Activated naive CD4-positive, alpha-beta T cell treated with anti-CD3 and anti-CD28 coated beads, Interleukin-2, amount 50 U/mL, for 24 hours (primary cell): ENCODE measurements at regions not wholly inside any gene's neighbourhood (a gene's known extent, or its start where the extent isn't known, plus 50 kb on each side); places are given as distances from the start of the nearest gene placed in this dataset.
"Not testable (repeated sequence)": the region's sequence is repeated elsewhere in the genome, so short reads cannot be mapped to it uniquely, and the experiment has no call there.

Source experiments
- H3K27ac Mint-ChIP-seq: one replicate; pipeline ENCODE4 v1.8.0; 2021; ENCODE audit warnings: mild to moderate bottlenecking, mixed read lengths
- H3K27me3 Mint-ChIP-seq: one replicate; pipeline ENCODE4 v1.8.0; 2021; ENCODE audit warnings: mixed read lengths
- H3K36me3 Mint-ChIP-seq: one replicate; pipeline ENCODE4 v1.8.0; 2021; ENCODE audit warnings: mixed read lengths
- H3K4me1 Mint-ChIP-seq: one replicate; pipeline ENCODE4 v1.8.0; 2021; ENCODE audit warnings: mixed read lengths
- H3K4me3 Mint-ChIP-seq: one replicate; pipeline ENCODE4 v1.8.0; 2021; ENCODE audit warnings: mild to moderate bottlenecking, mixed read lengths
- H3K9me3 Mint-ChIP-seq: one replicate; pipeline ENCODE4 v1.8.0; 2021; ENCODE audit warnings: mixed read lengths

GRCh38 chr1:199472978-199473377, 554.5 kb upstream of the NR5A2 start:
- Mint-ChIP-seq H3K9me3 (no peaks in the 10 kb centered on the region), H3K27me3 (peaks cover 5% of the 10 kb centered on the region), H3K27ac (no peak overlapping the region), H3K4me3 (no peak overlapping the region), H3K4me1 (no peaks in the 10 kb centered on the region), H3K36me3 (no peaks in the 10 kb centered on the region)

DNA sequence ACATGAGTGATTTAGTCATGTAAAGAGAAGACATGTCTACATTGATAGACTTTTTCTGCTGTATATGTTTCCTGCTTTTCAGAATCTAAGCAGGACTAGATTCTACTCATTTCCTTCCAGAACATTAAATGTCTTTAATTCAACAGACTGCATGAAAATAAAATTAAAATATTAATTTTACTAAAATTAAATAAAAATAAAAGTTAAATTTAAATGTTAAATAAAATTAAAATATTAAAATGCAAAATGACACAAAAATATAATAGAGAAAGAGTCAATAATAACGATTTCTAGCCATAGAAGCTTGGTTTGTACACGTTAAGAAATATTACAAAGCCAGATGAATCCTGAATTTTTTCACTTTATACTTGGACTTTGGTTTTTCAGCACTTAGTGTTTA, 552.8 kb upstream of the NR5A2 start:
- no peak overlapping the region for H3K27ac Mint-ChIP-seq
- H3K4me3 Mint-ChIP-seq: no peak overlapping the region
- no peaks in the 10 kb centered on the region for H3K36me3 Mint-ChIP-seq
- peaks cover 5% of the 10 kb centered on the region for H3K27me3 Mint-ChIP-seq
- H3K4me1 Mint-ChIP-seq: no peaks in the 10 kb centered on the region
- H3K9me3 Mint-ChIP-seq: no peaks in the 10 kb centered on the region

- Mint-ChIP-seq H3K9me3 (no peaks in the 10 kb centered on the region), H3K4me3 (no peak overlapping the region), H3K36me3 (no peaks in the 10 kb centered on the region), H3K4me1 (no peaks in the 10 kb centered on the region), H3K27ac (no peak overlapping the region), H3K27me3 (peaks cover 4% of the 10 kb centered on the region)
Observed at GRCh38 chr1:199482426-199482825, 545.1 kb upstream of the NR5A2 start.

DNA sequence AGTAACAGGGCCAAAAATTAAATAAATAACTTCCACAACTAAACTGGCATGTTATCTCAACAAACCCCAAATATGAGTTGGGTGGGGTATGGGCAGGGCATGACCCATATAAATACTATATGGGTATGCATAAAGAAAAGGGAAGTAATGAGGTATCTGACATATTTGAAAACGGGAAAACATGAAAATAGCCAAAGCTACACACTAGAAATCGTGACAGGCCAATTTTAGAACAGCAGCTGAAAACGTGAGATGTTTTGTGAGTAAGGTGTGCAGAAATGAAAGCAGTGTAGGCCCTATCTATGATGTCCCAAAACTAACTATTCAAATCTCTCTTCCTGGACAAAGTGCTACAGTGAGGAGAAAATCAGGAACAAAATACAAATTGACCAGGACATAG, 537.9 kb upstream of the NR5A2 start:
- no peaks in the 10 kb centered on the region for H3K36me3 Mint-ChIP-seq
- peaks cover 5% of the 10 kb centered on the region for H3K9me3 Mint-ChIP-seq
- peaks cover 2% of the 10 kb centered on the region for H3K27me3 Mint-ChIP-seq
- H3K4me3 Mint-ChIP-seq: no peak overlapping the region
- no peaks in the 10 kb centered on the region for H3K4me1 Mint-ChIP-seq
- H3K27ac Mint-ChIP-seq: no peak overlapping the region

DNA sequence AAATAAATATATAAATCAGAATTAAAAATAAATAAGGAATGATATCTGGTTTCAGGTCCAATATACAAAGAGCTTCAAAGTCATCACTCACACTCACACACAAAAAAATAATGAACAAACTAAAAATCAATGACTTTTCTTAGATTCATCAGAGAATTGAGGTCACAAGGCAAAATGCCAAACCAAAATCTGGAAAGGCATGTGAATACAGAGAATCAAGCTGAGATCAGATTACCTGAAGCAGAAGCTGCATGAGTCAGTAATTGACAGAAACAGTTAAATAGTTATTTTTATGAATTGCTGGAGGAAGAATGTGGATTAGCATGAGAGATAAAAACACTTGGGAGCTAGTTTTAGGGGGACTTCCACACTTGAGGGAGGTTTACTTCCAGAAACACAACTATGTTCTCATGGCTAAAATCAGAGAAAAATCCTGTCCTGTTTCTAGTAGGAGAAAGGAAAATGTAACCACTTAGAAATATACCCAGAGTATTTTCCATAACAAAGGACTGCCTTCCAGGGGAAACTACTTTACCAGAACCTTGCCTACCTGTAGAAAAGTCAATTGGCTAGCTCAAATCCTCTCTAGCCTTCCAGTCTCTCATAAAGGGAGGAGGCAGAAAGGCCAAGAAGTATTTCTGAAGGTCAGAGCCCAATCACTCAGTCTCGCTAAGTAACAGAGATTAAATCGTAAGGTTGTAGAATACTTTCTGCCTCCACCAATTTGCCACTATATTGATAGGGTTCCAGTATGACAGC, 536.6 kb upstream of the NR5A2 start:
- Mint-ChIP-seq H3K36me3 (no peaks in the 10 kb centered on the region), H3K4me3 (no peak overlapping the region), H3K27me3 (peaks cover 4% of the 10 kb centered on the region), H3K9me3 (peaks cover 12% of the 10 kb centered on the region), H3K27ac (no peak overlapping the region), H3K4me1 (no peaks in the 10 kb centered on the region)

- H3K4me3 Mint-ChIP-seq: no peak overlapping the region
- no peaks in the 10 kb centered on the region for H3K36me3 Mint-ChIP-seq
- no peaks in the 10 kb centered on the region for H3K4me1 Mint-ChIP-seq
- H3K9me3 Mint-ChIP-seq: peaks cover 12% of the 10 kb centered on the region
- H3K27me3 Mint-ChIP-seq: peaks cover 9% of the 10 kb centered on the region
- no peak overlapping the region for H3K27ac Mint-ChIP-seq
Observed at GRCh38 chr1:199495432-199495831, 532.1 kb upstream of the NR5A2 start.

GRCh38 chr1:199498802-199499201, 528.7 kb upstream of the NR5A2 start:
- Mint-ChIP-seq H3K27me3 (peaks cover 11% of the 10 kb centered on the region), H3K9me3 (peaks cover 13% of the 10 kb centered on the region)
- H3K27ac Mint-ChIP-seq, H3K4me3 Mint-ChIP-seq, H3K36me3 Mint-ChIP-seq, H3K4me1 Mint-ChIP-seq: not testable (repeated sequence)

- H3K27me3 Mint-ChIP-seq: peaks cover 5% of the 10 kb centered on the region
- no peaks in the 10 kb centered on the region for H3K9me3 Mint-ChIP-seq
- no peaks in the 10 kb centered on the region for H3K4me1 Mint-ChIP-seq
- no peak overlapping the region for H3K27ac Mint-ChIP-seq
- H3K4me3 Mint-ChIP-seq: no peak overlapping the region
- H3K36me3 Mint-ChIP-seq: no peaks in the 10 kb centered on the region
Observed at GRCh38 chr1:199508072-199508471, 519.4 kb upstream of the NR5A2 start.

DNA sequence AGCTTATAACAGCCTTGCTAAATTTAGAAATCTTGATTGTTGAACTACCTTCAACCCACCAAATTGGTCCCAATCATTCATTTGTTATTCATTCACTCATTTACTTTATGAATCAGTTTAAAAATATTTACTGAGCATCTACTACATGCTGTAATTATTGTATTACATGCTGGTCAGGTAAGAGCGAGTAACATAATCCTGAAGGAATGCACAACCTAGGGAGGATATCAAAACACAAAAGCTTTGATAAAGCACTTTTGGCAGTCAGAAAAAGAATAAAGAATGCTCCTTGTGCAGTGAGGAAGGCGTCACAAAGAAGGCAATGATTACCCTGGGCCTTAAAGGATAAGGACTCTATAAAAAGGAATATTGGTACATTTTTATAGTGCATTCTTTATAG, 518.9 kb upstream of the NR5A2 start:
- no peak overlapping the region for H3K27ac Mint-ChIP-seq
- H3K9me3 Mint-ChIP-seq: no peaks in the 10 kb centered on the region
- peaks cover 5% of the 10 kb centered on the region for H3K27me3 Mint-ChIP-seq
- no peak overlapping the region for H3K4me3 Mint-ChIP-seq
- no peaks in the 10 kb centered on the region for H3K4me1 Mint-ChIP-seq
- H3K36me3 Mint-ChIP-seq: no peaks in the 10 kb centered on the region

GRCh38 chr1:199509456-199509855, 518.1 kb upstream of the NR5A2 start:
- no peaks in the 10 kb centered on the region for H3K4me1 Mint-ChIP-seq
- H3K4me3 Mint-ChIP-seq: no peak overlapping the region
- no peaks in the 10 kb centered on the region for H3K9me3 Mint-ChIP-seq
- no peak overlapping the region for H3K27ac Mint-ChIP-seq
- H3K36me3 Mint-ChIP-seq: no peaks in the 10 kb centered on the region
- H3K27me3 Mint-ChIP-seq: peaks cover 5% of the 10 kb centered on the region

DNA sequence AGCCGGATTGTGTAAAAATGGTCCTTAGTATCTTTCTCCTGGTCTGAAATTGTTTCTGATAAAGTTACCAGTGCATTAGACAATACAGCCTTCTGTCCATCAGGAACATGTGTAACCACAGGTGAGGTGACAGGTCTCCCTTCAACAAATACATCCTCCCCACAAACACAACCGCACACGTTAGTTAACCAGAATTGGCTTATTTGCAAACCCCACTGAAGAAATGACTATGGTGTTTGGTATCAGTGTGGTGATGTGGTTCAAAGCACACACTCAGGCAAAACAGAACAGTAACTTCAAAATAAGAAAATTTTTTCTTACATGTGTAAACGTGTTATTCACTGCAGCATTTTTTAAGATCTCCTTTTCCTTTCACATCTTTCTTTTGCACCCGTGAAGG, 517.2 kb upstream of the NR5A2 start:
- Mint-ChIP-seq H3K27ac (no peak overlapping the region), H3K4me1 (no peaks in the 10 kb centered on the region), H3K9me3 (no peaks in the 10 kb centered on the region), H3K36me3 (no peaks in the 10 kb centered on the region), H3K27me3 (peaks cover 5% of the 10 kb centered on the region), H3K4me3 (no peak overlapping the region)

- H3K4me3 Mint-ChIP-seq: no peak overlapping the region
- no peaks in the 10 kb centered on the region for H3K9me3 Mint-ChIP-seq
- H3K27ac Mint-ChIP-seq: no peak overlapping the region
- peaks cover 3% of the 10 kb centered on the region for H3K27me3 Mint-ChIP-seq
- H3K36me3 Mint-ChIP-seq: no peaks in the 10 kb centered on the region
- H3K4me1 Mint-ChIP-seq: no peaks in the 10 kb centered on the region
Observed at GRCh38 chr1:199512037-199512710, 515.3 kb upstream of the NR5A2 start.

GRCh38 chr1:199515261-199515660, 512.2 kb upstream of the NR5A2 start:
- no peaks in the 10 kb centered on the region for H3K4me1 Mint-ChIP-seq
- H3K36me3 Mint-ChIP-seq: no peaks in the 10 kb centered on the region
- peaks cover 3% of the 10 kb centered on the region for H3K27me3 Mint-ChIP-seq
- no peaks in the 10 kb centered on the region for H3K9me3 Mint-ChIP-seq
- H3K4me3 Mint-ChIP-seq: no peak overlapping the region
- no peak overlapping the region for H3K27ac Mint-ChIP-seq

GRCh38 chr1:199522338-199522737, 505.2 kb upstream of the NR5A2 start:
- no peaks in the 10 kb centered on the region for H3K9me3 Mint-ChIP-seq
- no peak overlapping the region for H3K27ac Mint-ChIP-seq
- no peak overlapping the region for H3K4me3 Mint-ChIP-seq
- H3K4me1 Mint-ChIP-seq: no peaks in the 10 kb centered on the region
- peaks cover 3% of the 10 kb centered on the region for H3K27me3 Mint-ChIP-seq
- H3K36me3 Mint-ChIP-seq: no peaks in the 10 kb centered on the region

DNA sequence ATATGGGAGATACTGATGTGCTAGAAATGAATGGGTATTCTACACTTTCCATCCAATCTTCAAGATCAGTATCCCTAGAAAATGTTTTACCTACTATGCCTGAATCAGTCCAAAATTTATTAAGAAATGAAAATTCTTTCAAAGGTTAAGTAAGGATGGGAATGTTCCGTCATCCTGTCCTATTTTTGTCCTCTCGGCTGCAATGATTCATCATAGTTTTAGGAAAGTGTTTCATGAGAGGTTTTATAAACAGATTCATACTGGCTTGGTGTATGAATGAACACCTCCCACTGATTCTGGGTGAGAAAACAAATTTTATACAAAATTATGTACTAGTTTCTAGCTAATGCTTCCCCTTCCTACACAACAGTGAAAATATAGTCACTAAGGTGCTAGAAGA, 504.6 kb upstream of the NR5A2 start:
- H3K4me1 Mint-ChIP-seq: no peaks in the 10 kb centered on the region
- H3K27ac Mint-ChIP-seq: no peak overlapping the region
- H3K36me3 Mint-ChIP-seq: no peaks in the 10 kb centered on the region
- no peaks in the 10 kb centered on the region for H3K9me3 Mint-ChIP-seq
- H3K4me3 Mint-ChIP-seq: no peak overlapping the region
- H3K27me3 Mint-ChIP-seq: peaks cover 3% of the 10 kb centered on the region

- H3K4me3 Mint-ChIP-seq: no peak overlapping the region
- peaks cover 3% of the 10 kb centered on the region for H3K27me3 Mint-ChIP-seq
- no peak overlapping the region for H3K27ac Mint-ChIP-seq
- H3K36me3 Mint-ChIP-seq: peaks cover 2% of the 10 kb centered on the region
- no peaks in the 10 kb centered on the region for H3K4me1 Mint-ChIP-seq
- H3K9me3 Mint-ChIP-seq: peaks cover 10% of the 10 kb centered on the region
Observed at GRCh38 chr1:199529324-199529723, 498.2 kb upstream of the NR5A2 start.

- Mint-ChIP-seq H3K27me3 (peaks cover 10% of the 10 kb centered on the region), H3K9me3 (peaks cover 27% of the 10 kb centered on the region)
- not testable (repeated sequence) for H3K4me3 Mint-ChIP-seq, H3K4me1 Mint-ChIP-seq, H3K27ac Mint-ChIP-seq, H3K36me3 Mint-ChIP-seq
Observed at GRCh38 chr1:199533361-199533760, 494.1 kb upstream of the NR5A2 start.
